GM19025 (cell line): ENCODE measurements at regions not wholly inside any gene's neighbourhood (a gene's known extent, or its start where the extent isn't known, plus 50 kb on each side); places are given as distances from the start of the nearest gene placed in this dataset.
"Not testable (repeated sequence)": the region's sequence is repeated elsewhere in the genome, so short reads cannot be mapped to it uniquely, and the experiment has no call there.

Source experiments
- ATAC-seq: cut with Tn5 transposase; IDR thresholded peaks from one replicate; pipeline ENCODE4 v1.9.1; 2021; ENCODE audit warnings: mild to moderate bottlenecking, low read depth, moderate library complexity; ENCODE audit not compliant: unreplicated experiment

GRCh38 chr2:100736121-100736915 is 83.6 kb upstream of the NPAS2 start:
- no peak for ATAC-seq

GRCh38 chr2:100739735-100740432 is 80.1 kb upstream of the NPAS2 start:
- no peak for ATAC-seq

GRCh38 chr2:100741880-100742276 is 78.1 kb upstream of the NPAS2 start:
- ATAC-seq = no peak

- ATAC-seq = no peak
These were observed 77.4 kb upstream of the NPAS2 start for GRCh38 chr2:100742277-100743254.

- no peak for ATAC-seq
These were observed 76.2 kb upstream of the NPAS2 start for GRCh38 chr2:100743741-100744140.

GRCh38 chr2:100744184-100744583 is 75.8 kb upstream of the NPAS2 start:
- no peak for ATAC-seq

- ATAC-seq = no peak
These were observed 75.3 kb upstream of the NPAS2 start for GRCh38 chr2:100744589-100744988.

- ATAC-seq = no peak
These were observed 74.3 kb upstream of the NPAS2 start for GRCh38 chr2:100745604-100746003.

GRCh38 chr2:100747551-100747950 is 72.4 kb upstream of the NPAS2 start:
- no peak for ATAC-seq

- no peak for ATAC-seq
These were observed 71.8 kb upstream of the NPAS2 start for GRCh38 chr2:100747996-100748615.

- no peak for ATAC-seq
These were observed 71.3 kb upstream of the NPAS2 start for GRCh38 chr2:100748673-100749072.

- ATAC-seq = no peak
These were observed 70.0 kb upstream of the NPAS2 start for GRCh38 chr2:100749771-100750542.

GRCh38 chr2:100751871-100752625 is 67.9 kb upstream of the NPAS2 start:
- ATAC-seq = not testable (repeated sequence)

GRCh38 chr2:100752628-100753333 is 67.2 kb upstream of the NPAS2 start:
- no peak for ATAC-seq

- ATAC-seq = no peak
These were observed 66.5 kb upstream of the NPAS2 start for GRCh38 chr2:100753444-100753843.

- ATAC-seq = no peak
These were observed 66.1 kb upstream of the NPAS2 start for GRCh38 chr2:100753881-100754280.

- no peak for ATAC-seq
These were observed 65.0 kb upstream of the NPAS2 start for GRCh38 chr2:100754951-100755350.

- ATAC-seq = no peak
These were observed 64.5 kb upstream of the NPAS2 start for GRCh38 chr2:100755441-100755840.
